ENCODE measurements at regions not wholly inside any gene's neighbourhood (a gene's known extent, or its start where the extent isn't known, plus 50 kb on each side); places are given as distances from the start of the nearest gene placed in this dataset.

DNA sequence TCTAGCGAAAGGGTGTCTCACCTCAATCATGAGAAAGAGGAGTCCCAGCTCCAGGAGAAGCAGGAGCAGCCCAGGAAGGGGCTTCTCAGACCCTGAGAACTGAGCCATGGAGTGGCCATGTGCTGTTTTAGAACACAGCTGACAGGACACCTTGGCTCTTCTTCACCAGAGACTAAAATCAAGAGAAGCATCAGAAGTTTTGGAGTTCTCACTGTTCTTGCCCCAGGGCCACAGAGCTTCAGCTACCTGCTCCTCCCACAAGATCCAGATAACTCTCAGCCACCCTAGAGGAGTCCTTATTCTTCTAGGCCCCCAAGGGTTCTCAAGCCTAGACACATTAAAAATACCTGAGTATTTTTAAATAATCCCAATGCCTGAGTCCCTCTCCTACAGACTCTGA, 99.6 kb upstream of the ATP8B1 start:
- no TSS peak for BruUV-seq (replicated peaks)
- intact Hi-C loops (cut with micrococcal nuclease; ENCODE audit: unreplicated experiment) = no loop called here
- Histone ChIP-seq H3K27ac (ENCODE audit: low read length) (no peak overlapping the region), H3K4me3 (ENCODE audit: low read depth in 2 of 2, low read length in 2 of 2) (no peak overlapping the region), H3K36me3 (ENCODE audit: control insufficient read depth, insufficient read depth, low read length) (no peaks in the 10 kb centered on the region), H3K27me3 (ENCODE audit: control insufficient read depth, insufficient read depth, low read length) (no peaks in the 10 kb centered on the region), H3K9me3 (ENCODE audit: control insufficient read depth, insufficient read depth, low read depth, low read length) (no peaks in the 10 kb centered on the region), H3K4me1 (ENCODE audit: control insufficient read depth, insufficient read depth, low read length) (no peaks in the 10 kb centered on the region)
- DNase-seq (ENCODE audit: low read depth, low spot score) (no peak), ATAC-seq (no peak)
- TF ChIP-seq TCF7L2 (IDR thresholded peaks at IDR 0.05; ENCODE audit: low read depth, low read length) = no peak
- no peak for TF ChIP-seq POLR2AphosphoS5 (IDR thresholded peaks at IDR 0.05; ENCODE audit: low read depth, low read length)
- TF ChIP-seq, protein P1, sequence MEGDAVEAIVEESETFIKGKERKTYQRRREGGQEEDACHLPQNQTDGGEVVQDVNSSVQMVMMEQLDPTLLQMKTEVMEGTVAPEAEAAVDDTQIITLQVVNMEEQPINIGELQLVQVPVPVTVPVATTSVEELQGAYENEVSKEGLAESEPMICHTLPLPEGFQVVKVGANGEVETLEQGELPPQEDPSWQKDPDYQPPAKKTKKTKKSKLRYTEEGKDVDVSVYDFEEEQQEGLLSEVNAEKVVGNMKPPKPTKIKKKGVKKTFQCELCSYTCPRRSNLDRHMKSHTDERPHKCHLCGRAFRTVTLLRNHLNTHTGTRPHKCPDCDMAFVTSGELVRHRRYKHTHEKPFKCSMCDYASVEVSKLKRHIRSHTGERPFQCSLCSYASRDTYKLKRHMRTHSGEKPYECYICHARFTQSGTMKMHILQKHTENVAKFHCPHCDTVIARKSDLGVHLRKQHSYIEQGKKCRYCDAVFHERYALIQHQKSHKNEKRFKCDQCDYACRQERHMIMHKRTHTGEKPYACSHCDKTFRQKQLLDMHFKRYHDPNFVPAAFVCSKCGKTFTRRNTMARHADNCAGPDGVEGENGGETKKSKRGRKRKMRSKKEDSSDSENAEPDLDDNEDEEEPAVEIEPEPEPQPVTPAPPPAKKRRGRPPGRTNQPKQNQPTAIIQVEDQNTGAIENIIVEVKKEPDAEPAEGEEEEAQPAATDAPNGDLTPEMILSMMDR (IDR thresholded peaks at IDR 0.05) = no peak
- TF ChIP-seq, protein P2, sequence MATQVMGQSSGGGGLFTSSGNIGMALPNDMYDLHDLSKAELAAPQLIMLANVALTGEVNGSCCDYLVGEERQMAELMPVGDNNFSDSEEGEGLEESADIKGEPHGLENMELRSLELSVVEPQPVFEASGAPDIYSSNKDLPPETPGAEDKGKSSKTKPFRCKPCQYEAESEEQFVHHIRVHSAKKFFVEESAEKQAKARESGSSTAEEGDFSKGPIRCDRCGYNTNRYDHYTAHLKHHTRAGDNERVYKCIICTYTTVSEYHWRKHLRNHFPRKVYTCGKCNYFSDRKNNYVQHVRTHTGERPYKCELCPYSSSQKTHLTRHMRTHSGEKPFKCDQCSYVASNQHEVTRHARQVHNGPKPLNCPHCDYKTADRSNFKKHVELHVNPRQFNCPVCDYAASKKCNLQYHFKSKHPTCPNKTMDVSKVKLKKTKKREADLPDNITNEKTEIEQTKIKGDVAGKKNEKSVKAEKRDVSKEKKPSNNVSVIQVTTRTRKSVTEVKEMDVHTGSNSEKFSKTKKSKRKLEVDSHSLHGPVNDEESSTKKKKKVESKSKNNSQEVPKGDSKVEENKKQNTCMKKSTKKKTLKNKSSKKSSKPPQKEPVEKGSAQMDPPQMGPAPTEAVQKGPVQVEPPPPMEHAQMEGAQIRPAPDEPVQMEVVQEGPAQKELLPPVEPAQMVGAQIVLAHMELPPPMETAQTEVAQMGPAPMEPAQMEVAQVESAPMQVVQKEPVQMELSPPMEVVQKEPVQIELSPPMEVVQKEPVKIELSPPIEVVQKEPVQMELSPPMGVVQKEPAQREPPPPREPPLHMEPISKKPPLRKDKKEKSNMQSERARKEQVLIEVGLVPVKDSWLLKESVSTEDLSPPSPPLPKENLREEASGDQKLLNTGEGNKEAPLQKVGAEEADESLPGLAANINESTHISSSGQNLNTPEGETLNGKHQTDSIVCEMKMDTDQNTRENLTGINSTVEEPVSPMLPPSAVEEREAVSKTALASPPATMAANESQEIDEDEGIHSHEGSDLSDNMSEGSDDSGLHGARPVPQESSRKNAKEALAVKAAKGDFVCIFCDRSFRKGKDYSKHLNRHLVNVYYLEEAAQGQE (IDR thresholded peaks at IDR 0.05; ENCODE audit: insufficient read depth in 1 of 2, low read depth in 2 of 2, low read length in 1 of 2) = no peak
- TF ChIP-seq SIN3A (IDR thresholded peaks at IDR 0.05; ENCODE audit: borderline replicate concordance, insufficient read depth, low read depth, low read length) = no peak
- in situ Hi-C loops (cut with HindIII; ENCODE audit: low pct_unique_long_range_greater_than_20kb, low sequenced_read_pairs) = no loop called here
- ChIA-PET CTCF (no interaction called here), POLR2A (no interaction called here)

DNA sequence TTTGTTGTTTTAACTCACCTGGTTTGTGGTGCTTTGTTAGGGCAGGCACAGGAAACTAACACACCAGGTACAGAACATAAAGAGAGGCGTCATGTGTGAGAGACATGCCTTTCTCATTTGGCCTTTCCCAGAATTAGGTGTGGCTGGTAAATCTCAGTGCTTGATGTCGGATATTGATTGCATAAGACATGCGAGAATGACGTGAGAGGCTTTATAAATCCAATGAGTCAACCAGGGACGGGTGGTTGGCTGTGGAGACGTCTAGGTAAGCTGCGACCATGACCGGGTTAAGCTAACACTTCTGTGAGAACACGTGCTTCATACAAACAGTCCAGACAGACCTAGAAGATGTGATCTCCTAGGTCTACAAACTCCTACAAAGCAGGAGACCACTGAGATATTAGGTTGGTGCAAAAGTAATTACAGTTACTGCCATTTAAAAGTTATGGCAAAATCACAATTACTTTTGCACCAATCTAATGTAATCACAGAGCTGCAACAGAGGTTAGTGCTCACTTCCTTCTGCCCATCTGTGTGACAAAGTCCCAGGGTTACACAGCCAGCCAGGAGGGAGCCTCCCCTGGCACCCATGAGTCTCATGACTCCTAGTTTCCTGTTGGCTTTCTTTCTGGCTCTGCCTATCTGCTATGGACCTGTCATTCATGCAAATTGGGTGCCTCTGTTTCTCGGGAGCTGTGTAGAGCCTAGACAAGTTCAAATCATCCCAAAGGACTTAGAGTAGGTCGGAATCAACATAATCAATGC, 98.9 kb upstream of the ATP8B1 start:
- DNase-seq (ENCODE audit: low read depth, low spot score) = no peak
- POLR2A ChIA-PET = no interaction called here
- in situ Hi-C loops (cut with HindIII; ENCODE audit: low pct_unique_long_range_greater_than_20kb, low sequenced_read_pairs) (no loop called here), intact Hi-C loops (cut with micrococcal nuclease; ENCODE audit: unreplicated experiment) (no loop called here)
- H3K27me3 ChIP-seq (ENCODE audit: control insufficient read depth, insufficient read depth, low read length) = no peaks in the 10 kb centered on the region
- no peak overlapping the region for H3K4me3 ChIP-seq (ENCODE audit: low read depth in 2 of 2, low read length in 2 of 2)
- CTCF ChIA-PET = no interaction called here
- H3K27ac ChIP-seq (ENCODE audit: low read length) = no peak overlapping the region
- no peak for ATAC-seq
- no peaks in the 10 kb centered on the region for H3K4me1 ChIP-seq (ENCODE audit: control insufficient read depth, insufficient read depth, low read length)
- no peaks in the 10 kb centered on the region for H3K9me3 ChIP-seq (ENCODE audit: control insufficient read depth, insufficient read depth, low read depth, low read length)
- BruUV-seq (replicated peaks) = no TSS peak
- TF ChIP-seq, protein P2 (IDR thresholded peaks at IDR 0.05; ENCODE audit: insufficient read depth in 1 of 2, low read depth in 2 of 2, low read length in 1 of 2) = no peak
- TF ChIP-seq, protein P1 (IDR thresholded peaks at IDR 0.05) = no peak
- no peak for TF ChIP-seq POLR2AphosphoS5 (IDR thresholded peaks at IDR 0.05; ENCODE audit: low read depth, low read length)
- TF ChIP-seq SIN3A (IDR thresholded peaks at IDR 0.05; ENCODE audit: borderline replicate concordance, insufficient read depth, low read depth, low read length) = no peak
- no peak for TF ChIP-seq TCF7L2 (IDR thresholded peaks at IDR 0.05; ENCODE audit: low read depth, low read length)
- H3K36me3 ChIP-seq (ENCODE audit: control insufficient read depth, insufficient read depth, low read length) = no peaks in the 10 kb centered on the region

All from Panc1 (cell line).